ENCODE measurements at regions not wholly inside any gene's neighbourhood (a gene's known extent, or its start where the extent isn't known, plus 50 kb on each side); places are given as distances from the start of the nearest gene placed in this dataset.

GRCh38 chr6:87794922-87795885, 93.2 kb upstream of the AKIRIN2 start:
- no TSS peak for BruUV-seq (replicated peaks)
- H3K4me3 ChIP-seq (ENCODE audit: low read depth, low read length, poor library complexity, severe bottlenecking): no peak overlapping the region
- intact Hi-C loops (cut with micrococcal nuclease; ENCODE audit: unreplicated experiment): loop anchor here (10.0 kb wide), 1 partner anchor 400 kb away; no protein-coding TSS in a partner anchor
- H3K27me3 ChIP-seq (replicated peaks; ENCODE audit: insufficient read depth, low read depth, low read length, poor library complexity): no peaks in the 10 kb centered on the region
- H3K27ac ChIP-seq (ENCODE audit: low read depth, low read length, poor library complexity, severe bottlenecking): no peak overlapping the region
- no peaks in the 10 kb centered on the region for H3K9me3 ChIP-seq (ENCODE audit: low read depth, low read length, poor library complexity, severe bottlenecking)
- ChIA-PET CTCF (no interaction called here), POLR2A (ENCODE audit: low non-redundant PET) (no interaction called here)
- DNase-seq (ENCODE audit: low spot score): no peak
- TF ChIP-seq EZH2 (IDR thresholded peaks at IDR 0.05; ENCODE audit: borderline replicate concordance, low read depth, low read length, poor library complexity, severe bottlenecking) (no peak), CTCF (conservative IDR thresholded peaks at IDR 0.05; ENCODE audit: low read depth, low read length) (no peak)
- H3K4me1 ChIP-seq (ENCODE audit: insufficient read depth, low read length, poor library complexity, severe bottlenecking): peaks cover 14% of the 10 kb centered on the region
- no peaks in the 10 kb centered on the region for H3K36me3 ChIP-seq (ENCODE audit: insufficient read depth, low read length, poor library complexity, severe bottlenecking)

GRCh38 chr6:87793315-87793714, 91.3 kb upstream of the AKIRIN2 start:
- TF ChIP-seq EZH2 (IDR thresholded peaks at IDR 0.05; ENCODE audit: borderline replicate concordance, low read depth, low read length, poor library complexity, severe bottlenecking) (no peak), CTCF (conservative IDR thresholded peaks at IDR 0.05; ENCODE audit: low read depth, low read length) (no peak)
- DNase-seq (ENCODE audit: low spot score): no peak
- Histone ChIP-seq H3K36me3 (ENCODE audit: insufficient read depth, low read length, poor library complexity, severe bottlenecking) (no peaks in the 10 kb centered on the region), H3K27me3 (replicated peaks; ENCODE audit: insufficient read depth, low read depth, low read length, poor library complexity) (no peaks in the 10 kb centered on the region), H3K27ac (ENCODE audit: low read depth, low read length, poor library complexity, severe bottlenecking) (no peak overlapping the region), H3K4me3 (ENCODE audit: low read depth, low read length, poor library complexity, severe bottlenecking) (no peak overlapping the region), H3K9me3 (ENCODE audit: low read depth, low read length, poor library complexity, severe bottlenecking) (no peaks in the 10 kb centered on the region), H3K4me1 (ENCODE audit: insufficient read depth, low read length, poor library complexity, severe bottlenecking) (peaks cover 33% of the 10 kb centered on the region)
- ChIA-PET POLR2A (ENCODE audit: low non-redundant PET) (no interaction called here), CTCF (no interaction called here)
- intact Hi-C loops (cut with micrococcal nuclease; ENCODE audit: unreplicated experiment): loop anchor here (10.0 kb wide), 1 partner anchor 399 kb away; no protein-coding TSS in a partner anchor
- BruUV-seq (replicated peaks): no TSS peak

- no peak for TF ChIP-seq EZH2 (IDR thresholded peaks at IDR 0.05; ENCODE audit: borderline replicate concordance, low read depth, low read length, poor library complexity, severe bottlenecking)
- no peak for TF ChIP-seq CTCF (conservative IDR thresholded peaks at IDR 0.05; ENCODE audit: low read depth, low read length)
- Histone ChIP-seq H3K9me3 (ENCODE audit: low read depth, low read length, poor library complexity, severe bottlenecking) (no peaks in the 10 kb centered on the region), H3K4me3 (ENCODE audit: low read depth, low read length, poor library complexity, severe bottlenecking) (no peak overlapping the region), H3K4me1 (ENCODE audit: insufficient read depth, low read length, poor library complexity, severe bottlenecking) (peaks cover 33% of the 10 kb centered on the region), H3K36me3 (ENCODE audit: insufficient read depth, low read length, poor library complexity, severe bottlenecking) (no peaks in the 10 kb centered on the region), H3K27me3 (replicated peaks; ENCODE audit: insufficient read depth, low read depth, low read length, poor library complexity) (no peaks in the 10 kb centered on the region), H3K27ac (ENCODE audit: low read depth, low read length, poor library complexity, severe bottlenecking) (no peak overlapping the region)
- intact Hi-C loops (cut with micrococcal nuclease; ENCODE audit: unreplicated experiment): loop anchor here (10.0 kb wide), 1 partner anchor 397 kb away; no protein-coding TSS in a partner anchor
- POLR2A ChIA-PET (ENCODE audit: low non-redundant PET): no interaction called here
- CTCF ChIA-PET: interaction anchor here (0.7 kb wide), 1 partner anchor 1019 kb away, joined by 4 read pairs; no protein-coding TSS in a partner anchor
- BruUV-seq (replicated peaks): no TSS peak
- no peak for DNase-seq (ENCODE audit: low spot score)
Measured at GRCh38 chr6:87791982-87792381, 89.9 kb upstream of the AKIRIN2 start.
